MV-4-11 (cell line): ENCODE measurements at regions not wholly inside any gene's neighbourhood (a gene's known extent, or its start where the extent isn't known, plus 50 kb on each side); places are given as distances from the start of the nearest gene placed in this dataset.
A peak's percentile ranks its signal among the peaks of the same experiment; 100 is the strongest.

Experiments
- DNase-seq: peaks from one replicate; lab custom pipeline; 2025; lab: John Stamatoyannopoulos, UW

- peak; percentile 3 for DNase-seq
Observed at GRCh38 chr1:91151702-91152101, 129.9 kb upstream of the ZNF644 start.

GRCh38 chr1:91148641-91149069 is 126.8 kb upstream of the ZNF644 start:
- DNase-seq = peak; percentile 56

- DNase-seq = no peak
Observed at GRCh38 chr1:91141858-91142257, 120.0 kb upstream of the ZNF644 start.

- DNase-seq = no peak
Observed at GRCh38 chr1:91138959-91139358, 117.1 kb upstream of the ZNF644 start.

- DNase-seq = no peak
Observed at GRCh38 chr1:91137173-91137852, 115.5 kb upstream of the ZNF644 start.

GRCh38 chr1:91135799-91136198 is 114.0 kb upstream of the ZNF644 start:
- DNase-seq = no peak

- DNase-seq = no peak
Observed at GRCh38 chr1:91133248-91133647, 111.4 kb upstream of the ZNF644 start.

GRCh38 chr1:91130256-91130985 is 108.6 kb upstream of the ZNF644 start:
- DNase-seq = no peak

GRCh38 chr1:91129458-91129857 is 107.6 kb upstream of the ZNF644 start:
- no peak for DNase-seq

- no peak for DNase-seq
Observed at GRCh38 chr1:91129017-91129416, 107.2 kb upstream of the ZNF644 start.

- peak; percentile 20 for DNase-seq
Observed at GRCh38 chr1:91124989-91125417, 103.2 kb upstream of the ZNF644 start.

- no peak for DNase-seq
Observed at GRCh38 chr1:91124290-91124985, 102.6 kb upstream of the ZNF644 start.

- no peak for DNase-seq
Observed at GRCh38 chr1:91123773-91124172, 101.9 kb upstream of the ZNF644 start.

- DNase-seq = no peak
Observed at GRCh38 chr1:91123319-91123718, 101.5 kb upstream of the ZNF644 start.

- DNase-seq = no peak
Observed at GRCh38 chr1:91122106-91122717, 100.4 kb upstream of the ZNF644 start.

GRCh38 chr1:91121366-91121765 is 99.5 kb upstream of the ZNF644 start:
- no peak for DNase-seq

GRCh38 chr1:91120936-91121335 is 99.1 kb upstream of the ZNF644 start:
- no peak for DNase-seq

- DNase-seq = no peak
Observed at GRCh38 chr1:91120421-91120820, 98.6 kb upstream of the ZNF644 start.

- no peak for DNase-seq
Observed at GRCh38 chr1:91104712-91105111, 82.9 kb upstream of the ZNF644 start.

- DNase-seq = no peak
Observed at GRCh38 chr1:91101328-91101727, 79.5 kb upstream of the ZNF644 start.

- no peak for DNase-seq
Observed at GRCh38 chr1:91099746-91100621, 78.1 kb upstream of the ZNF644 start.
